ENCODE measurements at regions not wholly inside any gene's neighbourhood (a gene's known extent, or its start where the extent isn't known, plus 50 kb on each side); places are given as distances from the start of the nearest gene placed in this dataset.
A peak's percentile ranks its signal among the peaks of the same experiment; 100 is the strongest.

DNA sequence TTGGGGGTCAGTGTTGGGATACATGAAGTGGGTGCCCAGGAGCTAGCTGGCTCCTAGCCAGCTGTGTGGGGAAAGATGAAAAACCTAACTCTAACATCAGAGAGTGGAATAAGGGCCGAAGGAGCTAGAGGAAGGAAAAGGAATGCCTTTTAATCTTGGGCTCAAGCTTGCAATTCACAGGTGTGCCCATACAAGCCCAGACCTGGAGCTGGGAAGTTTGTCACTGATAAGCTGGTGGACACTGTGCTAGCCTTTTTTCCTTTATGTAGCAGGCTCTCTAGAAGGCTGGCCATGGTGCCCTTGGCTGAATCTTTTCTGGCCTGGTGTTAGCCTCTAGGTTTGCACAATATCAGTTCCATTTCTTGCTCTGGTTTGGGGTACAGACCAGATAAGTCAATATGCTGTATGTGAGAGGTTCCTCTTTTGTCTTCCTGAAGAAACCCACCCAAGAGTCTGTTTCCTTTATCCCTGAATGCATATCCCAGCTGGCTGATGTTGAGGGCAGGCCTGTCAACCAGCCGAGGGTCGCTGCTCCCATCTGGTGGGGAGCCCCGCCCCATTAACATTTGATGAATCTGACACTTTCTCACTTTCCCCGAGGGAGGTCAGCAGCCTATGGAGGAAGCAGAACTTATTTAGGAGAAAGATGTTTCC, 92.4 kb upstream of the CXCL14 start:
- DNase-seq (ENCODE audit: low spot score): no peak
- no peak overlapping the region for H3K4me2 ChIP-seq (ENCODE audit: insufficient read depth, low read length, poor library complexity, severe bottlenecking)
- no peak overlapping the region for H3K23ac ChIP-seq (ENCODE audit: low read depth, low read length, poor library complexity)
- H4K91ac ChIP-seq (ENCODE audit: low read depth, low read length, poor library complexity): no peak overlapping the region
- H2AFZ ChIP-seq (ENCODE audit: low read length): no peak overlapping the region
- no peak overlapping the region for H3K4me3 ChIP-seq (ENCODE audit: low read length in 2 of 2)
- peaks cover 0 to 2% of the 10 kb centered on the region in 2 donors for H3K4me1 ChIP-seq (ENCODE audit: control insufficient read depth in 2 of 2, insufficient read depth in 1 of 2, low read depth in 1 of 2, low read length in 2 of 2)
- H2BK5ac ChIP-seq (ENCODE audit: low read length): no peak overlapping the region
- H3K9me3 ChIP-seq (replicated peaks in 1 of 2; ENCODE audit: control insufficient read depth in 2 of 2, insufficient read depth in 1 of 2, low read depth in 1 of 2, low read length in 2 of 2): peaks cover 0 to 2% of the 10 kb centered on the region in 2 donors
- H3K9ac ChIP-seq (ENCODE audit: low read depth, low read length, poor library complexity): no peak overlapping the region
- H4K8ac ChIP-seq (ENCODE audit: low read depth, low read length): no peak overlapping the region
- no peaks in the 10 kb centered on the region for H3K27me3 ChIP-seq (ENCODE audit: control insufficient read depth in 3 of 3, insufficient read depth in 3 of 3, low read depth in 1 of 3, low read length in 3 of 3)
- no peak overlapping the region for H3K4ac ChIP-seq (ENCODE audit: low read length)
- no CpG with 5 or more reads among the region's 5 CpGs for WGBS, 2 donors (ENCODE audit: extremely low coverage in 2 of 2, insufficient read length in 2 of 2, insufficient replicate concordance in 1 of 2)
- H2BK12ac ChIP-seq (ENCODE audit: low read length): no peak overlapping the region
- H2AK5ac ChIP-seq (ENCODE audit: low read depth, low read length): no peak overlapping the region
- no peak overlapping the region for H3K27ac ChIP-seq (replicated peaks; ENCODE audit: low read length)
- no peak overlapping the region for H3K14ac ChIP-seq (ENCODE audit: low read length)
- no peak overlapping the region for H3K18ac ChIP-seq (ENCODE audit: low read length)
- H3K36me3 ChIP-seq (replicated peaks in 1 of 2; ENCODE audit: control insufficient read depth in 2 of 2, insufficient read depth in 2 of 2, low read length in 2 of 2): no peaks in the 10 kb centered on the region
- no peak overlapping the region for H2BK120ac ChIP-seq (ENCODE audit: low read depth, low read length)
- H3K79me1 ChIP-seq (ENCODE audit: low read depth, low read length): no peaks in the 10 kb centered on the region
- no peak overlapping the region for H2BK15ac ChIP-seq (ENCODE audit: low read length)

GRCh38 chr5:135670588-135670987, 91.8 kb upstream of the CXCL14 start:
- Histone ChIP-seq H3K4me2 (ENCODE audit: insufficient read depth, low read length, poor library complexity, severe bottlenecking) (no peak overlapping the region), H3K27ac (replicated peaks; ENCODE audit: low read length) (no peak overlapping the region), H3K4me3 (ENCODE audit: low read length in 2 of 2) (no peak overlapping the region), H2BK15ac (ENCODE audit: low read length) (no peak overlapping the region), H2BK120ac (ENCODE audit: low read depth, low read length) (no peak overlapping the region), H3K4me1 (ENCODE audit: control insufficient read depth in 2 of 2, insufficient read depth in 1 of 2, low read depth in 1 of 2, low read length in 2 of 2) (peaks cover 0 to 2% of the 10 kb centered on the region in 2 donors), H3K27me3 (ENCODE audit: control insufficient read depth in 3 of 3, insufficient read depth in 3 of 3, low read depth in 1 of 3, low read length in 3 of 3) (no peaks in the 10 kb centered on the region), H2AFZ (ENCODE audit: low read length) (no peak overlapping the region), H2AK5ac (ENCODE audit: low read depth, low read length) (no peak overlapping the region), H3K79me1 (ENCODE audit: low read depth, low read length) (no peaks in the 10 kb centered on the region), H3K9me3 (replicated peaks in 1 of 2; ENCODE audit: control insufficient read depth in 2 of 2, insufficient read depth in 1 of 2, low read depth in 1 of 2, low read length in 2 of 2) (peaks cover 0 to 2% of the 10 kb centered on the region in 2 donors), H4K8ac (ENCODE audit: low read depth, low read length) (no peak overlapping the region), H3K36me3 (replicated peaks in 1 of 2; ENCODE audit: control insufficient read depth in 2 of 2, insufficient read depth in 2 of 2, low read length in 2 of 2) (no peaks in the 10 kb centered on the region), H3K14ac (ENCODE audit: low read length) (no peak overlapping the region), H2BK5ac (ENCODE audit: low read length) (no peak overlapping the region), H4K91ac (ENCODE audit: low read depth, low read length, poor library complexity) (no peak overlapping the region), H3K18ac (ENCODE audit: low read length) (no peak overlapping the region), H3K9ac (ENCODE audit: low read depth, low read length, poor library complexity) (no peak overlapping the region), H3K4ac (ENCODE audit: low read length) (no peak overlapping the region), H3K23ac (ENCODE audit: low read depth, low read length, poor library complexity) (no peak overlapping the region), H2BK12ac (ENCODE audit: low read length) (no peak overlapping the region)
- no peak for DNase-seq (ENCODE audit: low spot score)
- no CpG with 5 or more reads among the region's 6 CpGs for WGBS, 2 donors (ENCODE audit: extremely low coverage in 2 of 2, insufficient read length in 2 of 2, insufficient replicate concordance in 1 of 2)

GRCh38 chr5:135669416-135669815, 90.6 kb upstream of the CXCL14 start:
- H3K23ac ChIP-seq (ENCODE audit: low read depth, low read length, poor library complexity): no peak overlapping the region
- H3K9ac ChIP-seq (ENCODE audit: low read depth, low read length, poor library complexity): peak overlapping the region; percentile 25
- H3K4me3 ChIP-seq (ENCODE audit: low read length in 2 of 2): no peak overlapping the region
- H2AFZ ChIP-seq (ENCODE audit: low read length): no peak overlapping the region
- H3K18ac ChIP-seq (ENCODE audit: low read length): no peak overlapping the region
- no peak overlapping the region for H4K8ac ChIP-seq (ENCODE audit: low read depth, low read length)
- no peak overlapping the region for H3K14ac ChIP-seq (ENCODE audit: low read length)
- no peak overlapping the region for H2BK120ac ChIP-seq (ENCODE audit: low read depth, low read length)
- peaks cover 0 to 2% of the 10 kb centered on the region in 2 donors for H3K9me3 ChIP-seq (replicated peaks in 1 of 2; ENCODE audit: control insufficient read depth in 2 of 2, insufficient read depth in 1 of 2, low read depth in 1 of 2, low read length in 2 of 2)
- H3K4ac ChIP-seq (ENCODE audit: low read length): no peak overlapping the region
- no peak overlapping the region for H4K91ac ChIP-seq (ENCODE audit: low read depth, low read length, poor library complexity)
- H2BK5ac ChIP-seq (ENCODE audit: low read length): no peak overlapping the region
- H3K4me2 ChIP-seq (ENCODE audit: insufficient read depth, low read length, poor library complexity, severe bottlenecking): no peak overlapping the region
- H3K27ac ChIP-seq (replicated peaks; ENCODE audit: low read length): no peak overlapping the region
- no peak overlapping the region for H2BK12ac ChIP-seq (ENCODE audit: low read length)
- no peak overlapping the region for H2AK5ac ChIP-seq (ENCODE audit: low read depth, low read length)
- H3K36me3 ChIP-seq (replicated peaks in 1 of 2; ENCODE audit: control insufficient read depth in 2 of 2, insufficient read depth in 2 of 2, low read length in 2 of 2): no peaks in the 10 kb centered on the region
- no peak for DNase-seq (ENCODE audit: low spot score)
- H3K4me1 ChIP-seq (ENCODE audit: control insufficient read depth in 2 of 2, insufficient read depth in 1 of 2, low read depth in 1 of 2, low read length in 2 of 2): peaks cover 0 to 2% of the 10 kb centered on the region in 2 donors
- no CpG with 5 or more reads among the region's 2 CpGs for WGBS, 2 donors (ENCODE audit: extremely low coverage in 2 of 2, insufficient read length in 2 of 2, insufficient replicate concordance in 1 of 2)
- no peaks in the 10 kb centered on the region for H3K79me1 ChIP-seq (ENCODE audit: low read depth, low read length)
- H2BK15ac ChIP-seq (ENCODE audit: low read length): no peak overlapping the region
- no peaks in the 10 kb centered on the region for H3K27me3 ChIP-seq (ENCODE audit: control insufficient read depth in 3 of 3, insufficient read depth in 3 of 3, low read depth in 1 of 3, low read length in 3 of 3)

GRCh38 chr5:135667673-135668072, 88.9 kb upstream of the CXCL14 start:
- WGBS, 2 donors (ENCODE audit: extremely low coverage in 2 of 2, insufficient read length in 2 of 2, insufficient replicate concordance in 1 of 2): no CpG with 5 or more reads among the region's 2 CpGs
- H3K18ac ChIP-seq (ENCODE audit: low read length): no peak overlapping the region
- no peak overlapping the region for H2BK12ac ChIP-seq (ENCODE audit: low read length)
- H3K36me3 ChIP-seq (replicated peaks in 1 of 2; ENCODE audit: control insufficient read depth in 2 of 2, insufficient read depth in 2 of 2, low read length in 2 of 2): no peaks in the 10 kb centered on the region
- no peak overlapping the region for H2BK5ac ChIP-seq (ENCODE audit: low read length)
- H3K4me2 ChIP-seq (ENCODE audit: insufficient read depth, low read length, poor library complexity, severe bottlenecking): no peak overlapping the region
- H3K27ac ChIP-seq (replicated peaks; ENCODE audit: low read length): no peak overlapping the region
- H3K9me3 ChIP-seq (replicated peaks in 1 of 2; ENCODE audit: control insufficient read depth in 2 of 2, insufficient read depth in 1 of 2, low read depth in 1 of 2, low read length in 2 of 2): peaks cover 0 to 2% of the 10 kb centered on the region in 2 donors
- no peak overlapping the region for H3K4me3 ChIP-seq (ENCODE audit: low read length in 2 of 2)
- no peak overlapping the region for H3K9ac ChIP-seq (ENCODE audit: low read depth, low read length, poor library complexity)
- H3K79me1 ChIP-seq (ENCODE audit: low read depth, low read length): no peaks in the 10 kb centered on the region
- no peaks in the 10 kb centered on the region for H3K27me3 ChIP-seq (ENCODE audit: control insufficient read depth in 3 of 3, insufficient read depth in 3 of 3, low read depth in 1 of 3, low read length in 3 of 3)
- no peak overlapping the region for H3K14ac ChIP-seq (ENCODE audit: low read length)
- no peak overlapping the region for H2AFZ ChIP-seq (ENCODE audit: low read length)
- H2BK120ac ChIP-seq (ENCODE audit: low read depth, low read length): no peak overlapping the region
- no peak overlapping the region for H2AK5ac ChIP-seq (ENCODE audit: low read depth, low read length)
- H4K8ac ChIP-seq (ENCODE audit: low read depth, low read length): no peak overlapping the region
- H3K23ac ChIP-seq (ENCODE audit: low read depth, low read length, poor library complexity): no peak overlapping the region
- H2BK15ac ChIP-seq (ENCODE audit: low read length): no peak overlapping the region
- DNase-seq (ENCODE audit: low spot score): no peak
- H4K91ac ChIP-seq (ENCODE audit: low read depth, low read length, poor library complexity): no peak overlapping the region
- peaks cover 0 to 2% of the 10 kb centered on the region in 2 donors for H3K4me1 ChIP-seq (ENCODE audit: control insufficient read depth in 2 of 2, insufficient read depth in 1 of 2, low read depth in 1 of 2, low read length in 2 of 2)
- H3K4ac ChIP-seq (ENCODE audit: low read length): no peak overlapping the region

Measured in neuronal stem cell (in vitro differentiated cells).